ENCODE measurements at regions not wholly inside any gene's neighbourhood (a gene's known extent, or its start where the extent isn't known, plus 50 kb on each side); places are given as distances from the start of the nearest gene placed in this dataset.
"Not testable (repeated sequence)": the region's sequence is repeated elsewhere in the genome, so short reads cannot be mapped to it uniquely, and the experiment has no call there.

GRCh38 chr1:183753464-183753891, 51.4 kb upstream of the RGL1 start:
- DNase-seq (ENCODE audit: low spot score), result no peak

- no peak for DNase-seq (ENCODE audit: low spot score)
Observed at GRCh38 chr1:183744132-183744913, 60.6 kb upstream of the RGL1 start.

DNA sequence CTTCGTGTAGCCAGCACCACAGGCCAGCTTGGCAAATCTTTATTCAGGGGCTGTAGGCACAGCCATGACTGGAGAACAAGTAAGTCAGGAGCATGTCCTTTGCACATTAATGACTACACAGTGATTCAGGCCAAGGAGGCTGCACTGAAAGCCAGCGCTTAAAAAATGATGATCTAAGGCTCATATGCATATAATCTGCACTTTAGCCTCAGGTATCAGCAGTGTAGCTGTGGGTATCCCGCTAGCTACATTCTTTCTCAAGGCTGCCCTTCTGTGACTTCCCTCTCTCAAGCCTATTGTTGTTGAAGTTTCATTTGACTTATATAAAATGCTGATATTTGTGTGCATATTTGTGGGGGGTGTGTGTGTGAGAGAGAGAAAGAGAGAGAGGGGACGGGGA, 62.6 kb upstream of the RGL1 start:
- DNase-seq (ENCODE audit: low spot score), result no peak

DNA sequence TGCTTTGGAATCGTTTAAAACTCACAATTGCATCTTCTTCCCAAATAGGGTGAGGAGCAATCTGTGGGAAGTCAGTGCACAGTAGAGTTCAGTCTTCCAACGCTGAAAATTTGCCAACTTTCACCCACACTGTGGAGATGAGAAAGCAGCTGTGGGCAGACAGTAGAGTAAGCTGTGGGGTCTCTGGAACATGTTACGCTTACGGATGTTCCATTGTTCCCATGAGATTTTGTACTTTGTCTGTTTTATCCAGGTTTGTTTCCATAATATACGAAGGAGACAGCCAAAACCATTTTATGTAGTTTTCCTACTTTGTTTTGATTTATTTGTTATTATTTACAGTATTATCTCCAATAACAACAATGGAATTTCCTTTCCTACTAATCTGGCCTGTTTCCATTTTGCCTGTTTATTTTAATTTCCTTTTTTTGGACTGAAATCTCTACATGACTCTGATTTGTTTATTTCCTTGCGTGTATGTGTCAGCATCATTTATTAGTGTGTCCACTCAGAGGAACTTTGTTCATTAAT, 65.1 kb upstream of the RGL1 start:
- DNase-seq (ENCODE audit: low spot score), result no peak

GRCh38 chr1:183739082-183739481, 65.8 kb upstream of the RGL1 start:
- no peak for DNase-seq (ENCODE audit: low spot score)

DNA sequence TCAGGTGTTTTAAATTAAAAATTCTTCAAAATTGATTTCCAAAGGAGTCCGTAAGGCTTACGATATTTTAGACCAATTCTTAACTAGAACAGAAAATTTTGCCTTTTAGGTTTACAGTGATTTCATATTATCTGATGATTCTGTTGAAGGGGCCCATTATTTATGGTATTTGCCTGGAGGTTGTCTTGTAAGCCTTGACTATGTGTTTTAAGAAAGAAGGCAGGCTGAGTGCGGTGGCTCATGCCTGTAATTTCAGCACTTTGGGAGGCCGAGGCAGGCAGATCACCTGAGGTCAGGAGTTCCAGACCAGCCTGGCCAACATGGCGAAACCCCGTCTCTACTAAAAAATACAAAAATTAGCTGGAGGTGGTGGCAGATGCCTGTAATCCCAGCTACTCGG, 67.0 kb upstream of the RGL1 start:
- DNase-seq (ENCODE audit: low spot score), result not testable (repeated sequence)

- DNase-seq (ENCODE audit: low spot score), result no peak
Observed at GRCh38 chr1:183736343-183736742, 68.6 kb upstream of the RGL1 start.

- DNase-seq (ENCODE audit: low spot score), result no peak
Observed at GRCh38 chr1:183735069-183735860, 69.7 kb upstream of the RGL1 start.

DNA sequence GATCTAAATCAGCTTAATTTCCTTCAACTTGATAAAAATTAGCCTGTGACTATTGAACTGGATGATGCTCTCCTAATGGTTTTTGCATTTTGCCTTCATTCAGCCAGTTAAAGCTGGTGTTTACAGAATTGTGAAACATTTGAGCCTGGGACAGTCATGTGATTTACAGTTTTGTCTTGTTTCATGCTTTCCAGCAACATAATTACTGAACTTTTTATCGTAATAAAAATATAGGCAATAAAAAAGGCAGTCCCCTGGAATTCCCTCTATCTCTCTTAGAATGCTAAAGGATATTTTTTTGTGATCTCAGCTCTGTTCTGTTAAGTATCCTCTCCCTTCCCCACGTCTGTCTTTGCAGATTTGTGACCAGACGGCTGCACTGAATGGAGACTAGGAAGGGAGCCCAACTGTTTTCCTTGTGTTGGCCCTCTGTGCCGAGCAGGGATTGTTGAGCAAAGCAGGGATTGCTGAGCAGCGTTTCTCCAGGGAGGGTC, 70.3 kb upstream of the RGL1 start:
- peak; percentile 73 for DNase-seq (ENCODE audit: low spot score)

DNA sequence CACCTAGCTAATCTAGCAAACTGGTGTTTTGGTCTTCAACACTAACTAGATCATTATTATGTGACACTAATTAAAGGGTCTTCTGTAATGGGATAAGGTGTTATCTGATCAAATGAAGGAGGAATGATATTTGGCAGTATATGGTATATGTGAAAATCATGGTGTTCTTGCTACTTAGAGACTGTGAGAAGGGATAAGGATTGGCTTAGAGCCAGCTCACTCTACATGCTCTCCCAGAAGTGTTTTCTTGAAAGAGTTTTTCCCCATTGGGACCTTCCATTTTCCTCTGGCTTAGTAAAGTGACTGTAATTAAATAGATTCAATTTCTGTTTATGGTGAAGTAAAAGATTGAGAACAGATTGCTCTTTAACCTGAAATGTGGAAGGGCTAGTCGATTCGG, 71.2 kb upstream of the RGL1 start:
- no peak for DNase-seq (ENCODE audit: low spot score)

GRCh38 chr1:183732236-183732880, 72.6 kb upstream of the RGL1 start:
- no peak for DNase-seq (ENCODE audit: low spot score)

- no peak for DNase-seq (ENCODE audit: low spot score)
Observed at GRCh38 chr1:183730886-183731573, 73.9 kb upstream of the RGL1 start.

- no peak for DNase-seq (ENCODE audit: low spot score)
Observed at GRCh38 chr1:183730107-183730724, 74.7 kb upstream of the RGL1 start.

DNA sequence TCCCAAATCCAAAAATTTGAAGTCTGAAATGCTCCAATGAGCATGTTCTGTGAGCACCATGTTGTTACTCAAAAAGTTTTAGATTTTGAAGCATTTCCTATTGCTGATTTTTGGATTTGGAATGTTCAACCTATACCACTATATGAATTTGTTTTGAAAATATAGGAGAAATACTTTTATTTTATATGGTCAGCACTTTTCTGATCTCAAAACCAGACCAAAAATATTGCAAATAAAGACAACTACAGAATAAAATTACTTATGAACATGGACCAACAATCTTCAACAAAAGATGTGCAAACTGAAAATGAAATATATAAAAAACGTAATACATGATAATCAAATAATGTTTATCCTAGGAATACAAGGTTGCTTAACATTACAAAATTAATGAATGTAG, 73.7 kb upstream of the APOBEC4 start:
- DNase-seq (ENCODE audit: low spot score), result no peak

GRCh38 chr1:183724350-183725042, 71.4 kb upstream of the APOBEC4 start:
- no peak for DNase-seq (ENCODE audit: low spot score)

DNA sequence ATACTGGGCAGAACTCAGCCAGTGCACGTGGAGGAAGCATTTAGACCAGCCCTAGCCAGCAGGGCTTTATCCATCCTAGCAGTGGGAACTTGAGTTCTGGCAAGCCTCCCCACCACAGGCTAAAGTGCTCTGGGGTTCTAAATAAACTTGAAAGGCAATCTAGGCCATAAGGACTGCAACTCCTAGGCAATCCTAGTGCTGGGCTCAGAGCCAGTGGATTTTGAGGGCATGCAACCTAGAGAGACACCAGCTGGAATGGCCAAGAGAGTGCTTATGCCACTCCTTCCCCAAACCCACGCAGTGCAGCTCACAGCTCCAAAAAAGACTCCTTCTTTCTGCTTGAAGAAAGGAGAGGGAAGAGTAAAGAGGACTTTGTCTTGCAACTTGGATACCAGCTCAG, 70.5 kb upstream of the APOBEC4 start:
- no peak for DNase-seq (ENCODE audit: low spot score)

GRCh38 chr1:183721041-183721440, 67.9 kb upstream of the APOBEC4 start:
- no peak for DNase-seq (ENCODE audit: low spot score)

- DNase-seq (ENCODE audit: low spot score), result no peak
Observed at GRCh38 chr1:183720028-183720427, 66.9 kb upstream of the APOBEC4 start.

DNA sequence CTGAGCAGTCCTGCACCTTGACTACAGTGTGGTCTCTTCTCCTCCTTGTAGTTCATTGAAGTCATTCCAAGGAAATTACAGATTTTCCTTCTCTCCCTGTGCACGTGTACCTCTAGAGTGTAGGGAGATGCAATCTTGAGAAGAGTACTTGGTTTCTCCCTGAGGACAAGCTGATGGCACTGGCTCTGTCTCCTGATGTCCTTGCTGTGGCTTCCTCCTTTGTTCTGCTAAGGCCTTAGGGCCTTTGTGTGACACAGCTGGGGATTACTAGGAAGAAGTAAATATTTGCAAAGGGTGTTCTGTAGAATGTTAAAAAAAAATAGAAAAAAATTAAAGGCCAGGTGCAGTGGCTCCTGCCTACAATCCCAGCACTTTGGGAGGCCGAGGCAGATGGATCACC, 66.2 kb upstream of the APOBEC4 start:
- DNase-seq (ENCODE audit: low spot score), result no peak

GRCh38 chr1:183716286-183716685, 63.2 kb upstream of the APOBEC4 start:
- no peak for DNase-seq (ENCODE audit: low spot score)

All from pons (tissue), 1 donor.